HepG2 (cell line): ENCODE measurements at regions not wholly inside any gene's neighbourhood (a gene's known extent, or its start where the extent isn't known, plus 50 kb on each side); places are given as distances from the start of the nearest gene placed in this dataset.

Experiments
- HES4 ChIP-seq: sonication (generic); formaldehyde crosslinking; IDR thresholded peaks from 2 replicates; pipeline ENCODE4 v1.9.0; 2021; ENCODE audit warnings: mild to moderate bottlenecking, missing genetic modification reagents, borderline replicate concordance
- NPAS2 ChIP-seq: sonication (generic); formaldehyde crosslinking; IDR thresholded peaks from 2 replicates; pipeline ENCODE4 v1.8.0; 2022; ENCODE audit warnings: mild to moderate bottlenecking, missing genetic modification reagents, borderline replicate concordance
- ZNF225 ChIP-seq: sonication (generic); formaldehyde crosslinking; IDR thresholded peaks from 2 replicates; pipeline ENCODE4 v1.4.0; 2020; ENCODE audit warnings: mild to moderate bottlenecking, missing genetic modification reagents
- ZNF329 ChIP-seq: sonication (generic); formaldehyde crosslinking; IDR thresholded peaks from 2 replicates; pipeline ENCODE4 v1.9.0; 2021; ENCODE audit warnings: low read depth, mild to moderate bottlenecking, missing genetic modification reagents
- ZNF562 ChIP-seq: sonication (generic); formaldehyde crosslinking; IDR thresholded peaks from 2 replicates; pipeline ENCODE4 v1.8.0; 2022; ENCODE audit warnings: missing genetic modification reagents, borderline replicate concordance
- TF ChIP-seq, protein P1 (sequence below): sonication (generic); formaldehyde crosslinking; IDR thresholded peaks from 2 replicates; pipeline ENCODE4 v1.8.1; 2023; ENCODE audit warnings: mild to moderate bottlenecking, inconsistent platforms, moderate library complexity, missing genetic modification reagents, borderline replicate concordance
- TF ChIP-seq, protein P2 (sequence below): sonication (generic); formaldehyde crosslinking; IDR thresholded peaks from 2 replicates; pipeline ENCODE4 v1.5.0; 2020; ENCODE audit warnings: missing genetic modification reagents, mild to moderate bottlenecking, borderline replicate concordance
- TF ChIP-seq, protein P3 (sequence below): IDR thresholded peaks from 2 replicates; pipeline ENCODE4 v1.6.1; 2016; ENCODE audit warnings: low read depth
- TF ChIP-seq, protein P4 (sequence below), 2 experiments: sonication (generic) in 1 of 2; formaldehyde crosslinking in 1 of 2; IDR thresholded peaks; 2 replicates each; pipeline versions ENCODE4 v1.5.1 to v1.6.1; 2011 to 2020; ENCODE audit warnings: borderline replicate concordance in 1 of 2, low read depth in 1 of 2, low read length in 1 of 2, mild to moderate bottlenecking in 1 of 2, missing genetic modification reagents in 1 of 2, moderate library complexity in 1 of 2

DNA sequence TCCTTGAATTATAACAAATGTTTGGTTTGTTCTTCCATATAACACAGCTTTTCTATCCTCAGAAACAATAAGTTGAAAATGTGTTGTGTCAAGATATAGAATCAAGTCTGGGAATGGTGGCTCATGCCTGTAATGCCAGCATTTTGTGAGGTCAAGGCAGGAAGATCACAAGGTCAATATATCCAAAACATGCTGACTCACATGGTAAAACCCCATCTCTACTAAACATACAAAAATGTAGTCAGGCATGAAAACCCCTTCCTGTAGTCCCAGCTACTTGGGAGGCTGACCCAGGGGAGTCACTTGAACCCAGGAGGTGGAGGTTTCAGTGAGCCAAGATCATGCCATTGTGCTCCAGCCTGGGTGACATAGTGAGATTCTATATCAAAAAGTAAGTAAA, 934.2 kb upstream of the AMELY start (continued):
- TF ChIP-seq, protein P1, sequence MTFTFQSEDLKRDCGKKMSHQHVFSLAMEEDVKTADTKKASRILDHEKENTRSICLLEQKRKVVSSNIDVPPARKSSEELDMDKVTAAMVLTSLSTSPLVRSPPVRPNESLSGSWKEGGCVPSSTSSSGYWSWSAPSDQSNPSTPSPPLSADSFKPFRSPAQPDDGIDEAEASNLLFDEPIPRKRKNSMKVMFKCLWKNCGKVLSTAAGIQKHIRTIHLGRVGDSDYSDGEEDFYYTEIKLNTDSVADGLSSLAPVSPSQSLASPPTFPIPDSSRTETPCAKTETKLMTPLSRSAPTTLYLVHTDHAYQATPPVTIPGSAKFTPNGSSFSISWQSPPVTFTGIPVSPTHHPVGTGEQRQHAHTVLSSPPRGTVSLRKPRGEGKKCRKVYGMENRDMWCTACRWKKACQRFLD (CRISPR knock-in tag): no peak
- TF ChIP-seq, protein P2, sequence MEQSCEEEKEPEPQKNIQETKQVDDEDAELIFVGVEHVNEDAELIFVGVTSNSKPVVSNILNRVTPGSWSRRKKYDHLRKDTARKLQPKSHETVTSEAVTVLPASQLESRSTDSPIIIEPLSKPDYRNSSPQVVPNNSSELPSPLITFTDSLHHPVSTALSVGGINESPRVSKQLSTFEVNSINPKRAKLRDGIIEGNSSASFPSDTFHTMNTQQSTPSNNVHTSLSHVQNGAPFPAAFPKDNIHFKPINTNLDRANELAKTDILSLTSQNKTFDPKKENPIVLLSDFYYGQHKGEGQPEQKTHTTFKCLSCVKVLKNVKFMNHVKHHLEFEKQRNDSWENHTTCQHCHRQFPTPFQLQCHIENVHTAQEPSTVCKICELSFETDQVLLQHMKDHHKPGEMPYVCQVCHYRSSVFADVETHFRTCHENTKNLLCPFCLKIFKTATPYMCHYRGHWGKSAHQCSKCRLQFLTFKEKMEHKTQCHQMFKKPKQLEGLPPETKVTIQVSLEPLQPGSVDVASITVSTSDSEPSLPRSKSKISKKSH: no peak
- TF ChIP-seq ZNF562 (CRISPR knock-in tag): no peak
- TF ChIP-seq NPAS2 (CRISPR knock-in tag): no peak
- TF ChIP-seq ZNF329: no peak
- TF ChIP-seq ZNF225: no peak
- TF ChIP-seq, protein P3, sequence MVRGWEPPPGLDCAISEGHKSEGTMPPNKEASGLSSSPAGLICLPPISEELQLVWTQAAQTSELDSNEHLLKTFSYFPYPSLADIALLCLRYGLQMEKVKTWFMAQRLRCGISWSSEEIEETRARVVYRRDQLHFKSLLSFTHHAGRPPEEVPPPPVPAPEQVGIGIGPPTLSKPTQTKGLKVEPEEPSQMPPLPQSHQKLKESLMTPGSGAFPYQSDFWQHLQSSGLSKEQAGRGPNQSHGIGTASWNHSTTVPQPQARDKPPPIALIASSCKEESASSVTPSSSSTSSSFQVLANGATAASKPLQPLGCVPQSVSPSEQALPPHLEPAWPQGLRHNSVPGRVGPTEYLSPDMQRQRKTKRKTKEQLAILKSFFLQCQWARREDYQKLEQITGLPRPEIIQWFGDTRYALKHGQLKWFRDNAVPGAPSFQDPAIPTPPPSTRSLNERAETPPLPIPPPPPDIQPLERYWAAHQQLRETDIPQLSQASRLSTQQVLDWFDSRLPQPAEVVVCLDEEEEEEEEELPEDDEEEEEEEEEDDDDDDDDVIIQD (CRISPR knock-in tag): no peak
- no peak for TF ChIP-seq HES4 (CRISPR knock-in tag)
- TF ChIP-seq, protein P4, sequence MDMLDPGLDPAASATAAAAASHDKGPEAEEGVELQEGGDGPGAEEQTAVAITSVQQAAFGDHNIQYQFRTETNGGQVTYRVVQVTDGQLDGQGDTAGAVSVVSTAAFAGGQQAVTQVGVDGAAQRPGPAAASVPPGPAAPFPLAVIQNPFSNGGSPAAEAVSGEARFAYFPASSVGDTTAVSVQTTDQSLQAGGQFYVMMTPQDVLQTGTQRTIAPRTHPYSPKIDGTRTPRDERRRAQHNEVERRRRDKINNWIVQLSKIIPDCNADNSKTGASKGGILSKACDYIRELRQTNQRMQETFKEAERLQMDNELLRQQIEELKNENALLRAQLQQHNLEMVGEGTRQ (IDR thresholded peaks at IDR 0.05; ENCODE audit: low read depth, low read length): no peak
- TF ChIP-seq, protein P4 (CRISPR knock-in tag; IDR thresholded peaks at IDR 0.05; ENCODE audit: borderline replicate concordance): no peak
- TF ChIP-seq, all 625 proteins: peak for 0
